Smooth muscle cell (in vitro differentiated cells): ENCODE measurements at regions not wholly inside any gene's neighbourhood (a gene's known extent, or its start where the extent isn't known, plus 50 kb on each side); places are given as distances from the start of the nearest gene placed in this dataset.

Experiments used
- DNase-seq: peaks from one replicate; lab custom pipeline; 2025; ENCODE audit not compliant: unreplicated experiment; lab: John Stamatoyannopoulos, UW
- H2AFZ ChIP-seq: fragments of 200-600 bp; sonication (generic); 2 replicates; pipeline ENCODE4 v1.6.0; 2016; ENCODE audit warnings: antibody characterized with exemption, low read depth, mild to moderate bottlenecking
- H3F3A ChIP-seq: fragments of 200-600 bp; sonication (generic); 2 replicates; pipeline ENCODE4 v1.6.0; 2017; ENCODE audit warnings: antibody characterized with exemption, low read depth
- H3K27ac ChIP-seq: fragments of 200-600 bp; sonication (generic); 2 replicates; pipeline ENCODE4 v1.5.1; 2016; ENCODE audit warnings: low read depth, mild to moderate bottlenecking
- H3K27me3 ChIP-seq: fragments of 200-600 bp; sonication (generic); 2 replicates; pipeline ENCODE4 v1.6.1; 2016; ENCODE audit warnings: low read depth, mild to moderate bottlenecking
- H3K36me3 ChIP-seq: fragments of 200-600 bp; sonication (generic); 2 replicates; pipeline ENCODE4 v1.5.1; 2016; ENCODE audit warnings: low read depth
- H3K4me1 ChIP-seq: fragments of 200-600 bp; sonication (generic); 2 replicates; pipeline ENCODE4 v1.5.1; 2016; ENCODE audit warnings: low read depth
- H3K4me2 ChIP-seq: fragments of 200-600 bp; sonication (generic); 2 replicates; pipeline ENCODE4 v1.6.0; 2016; ENCODE audit warnings: mild to moderate bottlenecking
- H3K4me3 ChIP-seq: fragments of 200-600 bp; sonication (generic); 2 replicates; pipeline ENCODE4 v1.5.1; 2016; ENCODE audit warnings: mild to moderate bottlenecking
- H3K79me2 ChIP-seq: fragments of 200-600 bp; sonication (generic); 2 replicates; pipeline ENCODE4 v1.6.0; 2016; ENCODE audit warnings: low read depth, mild to moderate bottlenecking
- H3K9ac ChIP-seq: fragments of 200-600 bp; sonication (generic); 2 replicates; pipeline ENCODE4 v1.6.0; 2016; ENCODE audit warnings: low read depth
- H3K9me3 ChIP-seq: fragments of 200-600 bp; sonication (generic); replicated peaks from 2 replicates; pipeline ENCODE4 v1.5.1; 2016; ENCODE audit warnings: low read depth
- H4K20me1 ChIP-seq: fragments of 200-600 bp; sonication (generic); 2 replicates; pipeline ENCODE4 v1.6.0; 2016; ENCODE audit warnings: low read depth
- CTCF ChIP-seq: fragments of 200-600 bp; sonication (generic); IDR thresholded peaks from 2 replicates; pipeline ENCODE4 v1.5.1; 2017; ENCODE audit warnings: borderline replicate concordance, mild to moderate bottlenecking, antibody characterized with exemption; ENCODE audit not compliant: insufficient read depth, poor library complexity, severe bottlenecking
- WGBS: methylation state at CpG from one replicate; pipeline ENCODE4 v1.1.7; 2016; ENCODE audit warnings: low lambda C conversion rate; 5-methylcytosine and 5-hydroxymethylcytosine counted together

DNA sequence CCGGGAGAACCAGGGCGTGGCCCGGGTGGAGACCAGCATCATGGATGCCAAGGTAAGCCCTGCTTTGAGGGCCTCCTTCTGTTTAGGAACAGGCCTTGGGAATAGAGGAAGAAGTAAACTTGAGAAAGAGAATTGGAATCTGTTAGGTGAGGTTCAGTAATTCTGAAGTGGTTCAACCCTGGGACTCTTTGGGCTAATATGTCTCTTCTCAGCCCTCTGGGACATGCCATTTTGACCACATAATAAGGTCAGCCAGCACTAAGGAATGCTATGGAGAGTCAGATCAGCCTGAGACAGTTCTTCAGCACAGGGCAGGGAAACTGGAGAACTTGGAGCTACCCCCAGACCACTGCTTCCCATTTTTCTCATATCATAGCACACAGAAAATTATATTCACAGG, 63.3 kb upstream of the PRPS1 start:
- H3K9me3 ChIP-seq, result no peaks in the 10 kb centered on the region
- peaks cover 21% of the 10 kb centered on the region for H3K4me1 ChIP-seq
- no peaks in the 10 kb centered on the region for H3F3A ChIP-seq
- H3K27ac ChIP-seq, result no peak overlapping the region
- H3K79me2 ChIP-seq, result no peaks in the 10 kb centered on the region
- H3K36me3 ChIP-seq, result no peaks in the 10 kb centered on the region
- no peak overlapping the region for H3K4me3 ChIP-seq
- no peaks in the 10 kb centered on the region for H3K27me3 ChIP-seq
- WGBS, result 97% methylated on average over 3 of the region's 3 CpGs
- TF ChIP-seq CTCF, result no peak
- no peak overlapping the region for H2AFZ ChIP-seq
- no peak for DNase-seq
- no peaks in the 10 kb centered on the region for H4K20me1 ChIP-seq
- no peak overlapping the region for H3K4me2 ChIP-seq
- no peak overlapping the region for H3K9ac ChIP-seq

- H4K20me1 ChIP-seq, result no peaks in the 10 kb centered on the region
- no peaks in the 10 kb centered on the region for H3K79me2 ChIP-seq
- H3K9ac ChIP-seq, result no peak overlapping the region
- DNase-seq, result no peak
- no peak overlapping the region for H3K4me3 ChIP-seq
- WGBS, result 48% methylated on average over 7 of the region's 7 CpGs
- H3F3A ChIP-seq, result no peaks in the 10 kb centered on the region
- H3K36me3 ChIP-seq, result no peaks in the 10 kb centered on the region
- peak overlapping the region; percentile 39 for H3K27ac ChIP-seq
- H3K27me3 ChIP-seq, result no peaks in the 10 kb centered on the region
- peak overlapping the region; percentile 71 for H2AFZ ChIP-seq
- peak overlapping the region; percentile 51 for H3K4me2 ChIP-seq
- H3K9me3 ChIP-seq, result no peaks in the 10 kb centered on the region
- TF ChIP-seq CTCF, result no peak
- peaks cover 21% of the 10 kb centered on the region for H3K4me1 ChIP-seq
Observed at GRCh38 chrX:107565931-107566603, 62.2 kb upstream of the PRPS1 start.

GRCh38 chrX:107566604-107567262, 61.6 kb upstream of the PRPS1 start:
- TF ChIP-seq CTCF, result no peak
- Histone ChIP-seq H4K20me1 (no peaks in the 10 kb centered on the region), H3K79me2 (no peaks in the 10 kb centered on the region), H3K27me3 (no peaks in the 10 kb centered on the region), H3K9ac (no peak overlapping the region), H3K4me2 (peak overlapping the region; percentile 51), H2AFZ (no peak overlapping the region), H3K27ac (peak overlapping the region; percentile 39), H3K36me3 (no peaks in the 10 kb centered on the region), H3F3A (no peaks in the 10 kb centered on the region), H3K4me1 (peaks cover 14% of the 10 kb centered on the region), H3K4me3 (no peak overlapping the region), H3K9me3 (no peaks in the 10 kb centered on the region)
- 92% methylated on average over 2 of the region's 2 CpGs for WGBS
- no peak for DNase-seq
